Tibial artery (tissue), 4 donors: ENCODE measurements at regions not wholly inside any gene's neighbourhood (a gene's known extent, or its start where the extent isn't known, plus 50 kb on each side); places are given as distances from the start of the nearest gene placed in this dataset.

Experiments
- DNase-seq, 2 donors: peaks; one replicate each; pipeline ENCODE4 v3.0.0-alpha.2; 2019
- H3K27ac ChIP-seq, 2 donors: fragments of 200-600 bp; sonication (generic) in 1 of 2; 1 replicate in 1 of 2; 2 replicates in 1 of 2; pipeline ENCODE4 v1.5.1; 2018 to 2019; ENCODE audit warnings: mild to moderate bottlenecking in 1 of 2
- H3K27me3 ChIP-seq, 2 donors: fragments of 200-600 bp; sonication (generic) in 1 of 2; one replicate each; pipeline versions ENCODE4 v1.5.1 to v1.6.0; 2016 to 2019
- H3K36me3 ChIP-seq, 3 donors: fragments of 200-600 bp; sonication (generic) in 2 of 3; one replicate each; pipeline ENCODE4 v1.5.1; 2016 to 2019; ENCODE audit warnings: mild to moderate bottlenecking in 2 of 3
- H3K4me1 ChIP-seq, 4 donors: fragments of 200-600 bp; sonication (generic) in 2 of 4; 1 replicate in 3 of 4; 2 replicates in 1 of 4; pipeline ENCODE4 v1.5.1; 2016 to 2019
- H3K4me3 ChIP-seq, 2 donors: fragments of 200-600 bp; sonication (generic) in 1 of 2; 1 replicate in 1 of 2; 2 replicates in 1 of 2; pipeline ENCODE4 v1.5.1; 2018 to 2019; ENCODE audit warnings: mild to moderate bottlenecking in 2 of 2
- H3K9me3 ChIP-seq, 3 donors: fragments of 200-600 bp; sonication (generic) in 1 of 3; one replicate each; pipeline ENCODE4 v1.5.1; 2016 to 2019
- intact Hi-C: fragments of 100-400 bp; cut with DNase I; formaldehyde crosslinking; loops from one replicate; pipeline ENCODE4 v1.15.0; 2023; ENCODE audit warnings: low total_unique reads
- TF ChIP-seq, protein P1 (sequence below), 2 experiments: fragments of 200-600 bp in 1 of 2; fragments of 450-650 bp in 1 of 2; IDR thresholded peaks; one replicate each; pipeline ENCODE4 v1.5.1; 2017 to 2019; ENCODE audit warnings: antibody characterized with exemption in 2 of 2, mild to moderate bottlenecking in 1 of 2, moderate library complexity in 1 of 2

DNA sequence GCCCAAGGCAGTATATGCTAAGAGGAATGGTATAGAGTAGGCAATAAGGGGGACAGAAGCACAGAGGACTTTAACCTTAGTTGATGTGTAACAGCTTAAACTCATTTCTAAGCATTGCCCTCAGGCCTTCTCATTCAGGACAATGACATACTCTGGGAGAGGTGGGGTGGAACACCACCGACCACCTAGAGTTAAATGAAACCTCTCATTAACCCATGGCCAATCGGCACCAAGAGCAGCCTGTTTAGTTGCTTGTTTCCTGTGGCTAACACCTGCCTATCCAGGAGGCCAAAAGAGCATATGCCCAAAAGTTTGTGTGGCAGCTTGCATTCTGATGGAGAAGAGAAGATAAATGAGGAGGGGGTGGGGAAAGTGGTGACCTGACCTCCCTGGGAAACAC, 50.0 kb downstream of the PABIR2 start:
- TF ChIP-seq, protein P1, sequence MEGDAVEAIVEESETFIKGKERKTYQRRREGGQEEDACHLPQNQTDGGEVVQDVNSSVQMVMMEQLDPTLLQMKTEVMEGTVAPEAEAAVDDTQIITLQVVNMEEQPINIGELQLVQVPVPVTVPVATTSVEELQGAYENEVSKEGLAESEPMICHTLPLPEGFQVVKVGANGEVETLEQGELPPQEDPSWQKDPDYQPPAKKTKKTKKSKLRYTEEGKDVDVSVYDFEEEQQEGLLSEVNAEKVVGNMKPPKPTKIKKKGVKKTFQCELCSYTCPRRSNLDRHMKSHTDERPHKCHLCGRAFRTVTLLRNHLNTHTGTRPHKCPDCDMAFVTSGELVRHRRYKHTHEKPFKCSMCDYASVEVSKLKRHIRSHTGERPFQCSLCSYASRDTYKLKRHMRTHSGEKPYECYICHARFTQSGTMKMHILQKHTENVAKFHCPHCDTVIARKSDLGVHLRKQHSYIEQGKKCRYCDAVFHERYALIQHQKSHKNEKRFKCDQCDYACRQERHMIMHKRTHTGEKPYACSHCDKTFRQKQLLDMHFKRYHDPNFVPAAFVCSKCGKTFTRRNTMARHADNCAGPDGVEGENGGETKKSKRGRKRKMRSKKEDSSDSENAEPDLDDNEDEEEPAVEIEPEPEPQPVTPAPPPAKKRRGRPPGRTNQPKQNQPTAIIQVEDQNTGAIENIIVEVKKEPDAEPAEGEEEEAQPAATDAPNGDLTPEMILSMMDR (IDR thresholded peaks at IDR 0.05): no peak
- H3K4me3 ChIP-seq: no peak overlapping the region
- no peaks in the 10 kb centered on the region for H3K27me3 ChIP-seq
- H3K27ac ChIP-seq: no peak overlapping the region
- no peaks in the 10 kb centered on the region for H3K36me3 ChIP-seq
- DNase-seq: no peak
- H3K4me1 ChIP-seq: no peaks in the 10 kb centered on the region
- intact Hi-C loops: no loop called here
- H3K9me3 ChIP-seq: no peaks in the 10 kb centered on the region

DNA sequence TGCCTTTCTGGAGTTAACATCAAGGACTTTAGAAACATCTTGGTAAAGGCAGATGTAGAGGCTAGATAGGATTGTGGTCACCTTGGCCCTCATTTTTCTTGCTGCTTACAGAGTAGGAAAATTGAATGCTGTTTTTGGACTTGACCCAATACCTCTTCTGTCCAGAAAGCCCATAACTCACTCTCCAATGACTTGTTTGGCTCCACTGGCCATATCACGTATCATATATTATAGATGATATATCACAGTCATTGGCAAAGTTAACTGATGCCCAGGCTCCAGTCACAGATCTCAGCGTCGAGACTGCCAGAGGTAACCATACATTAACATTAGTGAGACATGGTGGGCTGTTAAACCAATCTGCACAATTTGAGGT, 50.6 kb downstream of the PABIR2 start:
- TF ChIP-seq, protein P1 (IDR thresholded peaks at IDR 0.05): no peak
- Histone ChIP-seq H3K27me3 (no peaks in the 10 kb centered on the region), H3K4me1 (no peaks in the 10 kb centered on the region), H3K9me3 (no peaks in the 10 kb centered on the region), H3K27ac (no peak overlapping the region), H3K36me3 (no peaks in the 10 kb centered on the region), H3K4me3 (no peak overlapping the region)
- intact Hi-C loops: no loop called here
- no peak for DNase-seq

DNA sequence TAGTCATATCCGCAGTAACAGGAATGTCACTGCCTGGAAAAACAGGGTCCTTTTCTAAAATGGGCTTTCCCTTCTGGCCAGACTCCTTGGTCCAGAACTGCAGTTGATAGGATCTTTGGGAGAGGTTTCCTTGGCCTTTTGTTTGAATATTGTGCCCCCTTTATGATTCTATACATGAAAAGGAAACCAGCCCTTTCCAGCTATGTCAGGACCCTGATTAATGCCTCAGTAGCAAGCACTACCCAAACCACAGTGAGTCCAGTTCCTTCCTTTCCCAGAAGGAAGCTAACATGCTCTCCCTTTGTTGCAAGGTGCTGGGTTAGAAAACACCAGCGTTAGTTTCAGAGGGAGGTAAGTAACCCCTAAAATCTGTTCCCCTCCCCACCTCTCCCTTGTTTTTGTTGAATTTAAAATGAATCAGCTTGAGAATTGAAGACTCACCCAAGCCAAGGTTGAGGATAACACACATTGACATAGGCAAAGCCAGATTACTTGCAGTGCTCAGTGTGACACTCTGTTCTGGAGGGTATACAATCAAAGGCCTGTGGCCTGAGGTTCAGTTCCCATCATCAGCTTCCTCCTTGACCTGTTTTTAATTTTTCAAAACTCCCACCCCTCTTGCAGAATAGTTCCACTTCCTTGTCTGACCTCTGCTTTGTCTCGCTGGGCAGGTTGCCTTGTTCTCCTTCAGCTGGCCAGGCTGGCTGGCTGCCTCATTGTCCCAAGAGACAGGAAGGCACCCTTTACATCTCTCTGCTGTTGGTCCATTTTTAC, 51.2 kb downstream of the PABIR2 start:
- TF ChIP-seq, protein P1 (IDR thresholded peaks at IDR 0.05): no peak
- intact Hi-C loops: no loop called here
- no peaks in the 10 kb centered on the region for H3K4me1 ChIP-seq
- no peaks in the 10 kb centered on the region for H3K36me3 ChIP-seq
- H3K27ac ChIP-seq: no peak overlapping the region
- no peaks in the 10 kb centered on the region for H3K27me3 ChIP-seq
- DNase-seq: no peak
- H3K9me3 ChIP-seq: no peaks in the 10 kb centered on the region
- no peak overlapping the region for H3K4me3 ChIP-seq

DNA sequence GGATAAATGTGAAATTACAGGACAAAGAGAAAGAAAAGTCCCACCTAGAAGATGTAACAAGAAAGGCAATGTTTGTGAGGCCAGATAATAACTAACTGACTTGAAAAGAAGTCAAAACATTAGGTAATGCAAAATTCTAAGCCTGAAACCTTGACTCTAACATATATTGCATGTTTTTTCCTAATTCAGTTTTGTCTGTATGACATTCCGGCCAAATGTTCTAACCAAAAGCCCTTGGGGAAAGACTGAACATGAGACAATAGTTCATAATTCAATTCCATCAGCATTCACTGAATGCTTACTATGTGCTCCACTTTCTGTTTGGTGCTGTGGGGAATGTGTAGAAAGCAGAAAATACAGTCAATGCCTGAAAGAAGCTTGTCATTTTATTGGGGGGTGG, 53.9 kb downstream of the PABIR2 start:
- Histone ChIP-seq H3K9me3 (no peaks in the 10 kb centered on the region), H3K27me3 (no peaks in the 10 kb centered on the region), H3K36me3 (no peaks in the 10 kb centered on the region), H3K4me1 (no peaks in the 10 kb centered on the region), H3K27ac (no peak overlapping the region), H3K4me3 (no peak overlapping the region)
- DNase-seq: no peak
- TF ChIP-seq, protein P1 (IDR thresholded peaks at IDR 0.05): no peak
- intact Hi-C loops: no loop called here

DNA sequence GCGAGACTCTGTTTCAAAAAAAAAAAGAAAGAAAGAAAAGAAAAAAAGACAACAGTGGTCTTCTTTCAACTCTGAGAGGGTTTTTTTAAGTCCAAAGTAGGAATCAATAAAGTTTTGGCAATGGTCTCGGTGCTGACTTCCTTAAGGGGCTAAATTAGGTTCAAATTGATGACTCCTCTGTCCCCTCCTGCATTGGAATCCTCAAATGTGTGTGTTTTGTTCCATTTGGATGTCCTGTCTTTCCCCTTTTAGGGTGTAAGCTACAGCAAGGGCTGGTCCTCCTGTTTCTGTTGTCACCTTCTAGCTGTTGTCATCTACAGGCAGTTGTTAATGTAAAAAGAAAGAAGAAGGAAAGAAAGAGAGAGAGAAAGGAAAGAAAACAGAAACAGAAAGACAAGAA, 54.4 kb downstream of the PABIR2 start:
- Histone ChIP-seq H3K4me3 (no peak overlapping the region), H3K9me3 (no peaks in the 10 kb centered on the region), H3K27me3 (no peaks in the 10 kb centered on the region), H3K4me1 (no peaks in the 10 kb centered on the region), H3K36me3 (no peaks in the 10 kb centered on the region), H3K27ac (no peak overlapping the region)
- TF ChIP-seq, protein P1 (IDR thresholded peaks at IDR 0.05): no peak
- intact Hi-C loops: no loop called here
- DNase-seq: no peak

DNA sequence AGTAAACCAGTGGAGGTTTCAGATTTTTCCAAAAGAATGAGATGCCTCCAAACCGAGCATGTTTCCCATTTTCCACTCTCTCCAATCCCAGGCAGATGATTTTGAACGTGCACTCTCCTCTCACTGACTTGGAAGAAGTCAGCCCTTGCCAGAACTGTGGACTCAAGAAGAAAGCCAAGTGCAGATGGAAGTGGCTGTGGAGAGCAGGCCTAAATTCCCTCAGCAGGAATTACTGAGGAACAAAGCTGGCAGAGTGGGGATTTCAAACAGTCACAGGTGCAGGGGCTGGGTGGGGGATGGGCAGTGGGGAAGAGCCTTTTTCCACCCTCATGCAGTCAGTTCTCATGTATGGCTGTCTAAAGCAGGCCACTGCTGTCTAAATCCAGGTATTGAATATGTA, 55.3 kb downstream of the PABIR2 start:
- Histone ChIP-seq H3K36me3 (no peaks in the 10 kb centered on the region), H3K9me3 (no peaks in the 10 kb centered on the region), H3K27ac (no peak overlapping the region), H3K27me3 (no peaks in the 10 kb centered on the region), H3K4me3 (no peak overlapping the region), H3K4me1 (no peaks in the 10 kb centered on the region)
- intact Hi-C loops: no loop called here
- TF ChIP-seq, protein P1 (IDR thresholded peaks at IDR 0.05): no peak
- no peak for DNase-seq
